DND-41 (cell line): ENCODE measurements at regions not wholly inside any gene's neighbourhood (a gene's known extent, or its start where the extent isn't known, plus 50 kb on each side); places are given as distances from the start of the nearest gene placed in this dataset.

Experiments
- ATAC-seq: fragments of 200-7000 bp; cut with Tn5 transposase; 3 replicates; pipeline ENCODE4 v1.9.1; 2021; ENCODE audit warnings: low read depth; ENCODE audit not compliant: insufficient read depth
- DNase-seq: peaks from one replicate; pipeline ENCODE4 v3.0.0-alpha.2; 2020
- H2AFZ ChIP-seq: 2 replicates; pipeline ENCODE4 v1.6.0; 2012; ENCODE audit warnings: low read depth, low read length
- H3K27ac ChIP-seq: 2 replicates; pipeline ENCODE4 v1.5.1; 2012; ENCODE audit warnings: low read length, inconsistent platforms
- H3K27me3 ChIP-seq: fragments of 200-600 bp; sonication (generic); 2 replicates; pipeline ENCODE4 v1.6.0; 2012; ENCODE audit warnings: low read length, mild to moderate bottlenecking, inconsistent platforms; ENCODE audit not compliant: insufficient read depth, poor library complexity
- H3K36me3 ChIP-seq: 2 replicates; pipeline ENCODE4 v1.5.1; 2012; ENCODE audit warnings: low read length, inconsistent platforms; ENCODE audit not compliant: insufficient read depth
- H3K4me1 ChIP-seq: 2 replicates; pipeline ENCODE4 v1.5.1; 2012; ENCODE audit warnings: mild to moderate bottlenecking, low read length; ENCODE audit not compliant: insufficient read depth
- H3K4me2 ChIP-seq: 2 replicates; pipeline ENCODE4 v1.6.0; 2012; ENCODE audit warnings: mild to moderate bottlenecking, moderate library complexity, low read length, inconsistent platforms; ENCODE audit not compliant: insufficient read depth
- H3K4me3 ChIP-seq, 2 experiments: fragments of 200-600 bp in 1 of 2; shearing (Covaris generic) in 1 of 2; 2 replicates each; pipeline ENCODE4 v1.5.1; 2012 to 2016; ENCODE audit warnings: inconsistent platforms in 2 of 2, low read length in 2 of 2, mild to moderate bottlenecking in 2 of 2, low read depth in 1 of 2, moderate library complexity in 1 of 2
- H3K79me2 ChIP-seq: 2 replicates; pipeline ENCODE4 v1.6.0; 2012; ENCODE audit warnings: low read length, inconsistent platforms; ENCODE audit not compliant: insufficient read depth
- H3K9ac ChIP-seq: 2 replicates; pipeline ENCODE4 v1.6.0; 2012; ENCODE audit warnings: low read depth, mild to moderate bottlenecking, inconsistent platforms, low read length, moderate library complexity
- H3K9me3 ChIP-seq: 2 replicates; pipeline ENCODE4 v1.5.1; 2012; ENCODE audit warnings: low read length, moderate library complexity, mild to moderate bottlenecking, inconsistent platforms; ENCODE audit not compliant: insufficient read depth, severe bottlenecking
- H4K20me1 ChIP-seq: 2 replicates; pipeline ENCODE4 v1.6.0; 2012; ENCODE audit warnings: low read length; ENCODE audit not compliant: insufficient read depth
- CTCF ChIP-seq: IDR thresholded peaks from 2 replicates; pipeline ENCODE4 v1.5.1; 2012; ENCODE audit warnings: borderline replicate concordance, low read length, moderate library complexity, mild to moderate bottlenecking; ENCODE audit not compliant: poor library complexity, severe bottlenecking; ENCODE audit errors: extremely low read depth
- EZH2 ChIP-seq: IDR thresholded peaks from 3 replicates; pipeline ENCODE4 v1.6.1; 2012; ENCODE audit warnings: borderline replicate concordance, low read depth, mild to moderate bottlenecking, moderate library complexity, low read length, inconsistent platforms; ENCODE audit not compliant: severe bottlenecking

- no peaks in the 10 kb centered on the region for H3K27me3 ChIP-seq
- no peaks in the 10 kb centered on the region for H3K36me3 ChIP-seq
- H3K9ac ChIP-seq, result no peak overlapping the region
- no peak overlapping the region for H3K4me2 ChIP-seq
- H3K27ac ChIP-seq, result no peak overlapping the region
- ATAC-seq (no peak), DNase-seq (no peak)
- H3K4me1 ChIP-seq, result peaks cover 5% of the 10 kb centered on the region; the same call in 1 of the 2 replicates
- H3K79me2 ChIP-seq, result no peaks in the 10 kb centered on the region
- TF ChIP-seq EZH2 (no peak), CTCF (no peak)
- no peaks in the 10 kb centered on the region for H3K9me3 ChIP-seq
- no peak overlapping the region for H2AFZ ChIP-seq
- H3K4me3 ChIP-seq, result no peak overlapping the region
- H4K20me1 ChIP-seq, result no peaks in the 10 kb centered on the region
Observed at GRCh38 chr22:22425356-22425755, 83.2 kb downstream of the ZNF280B start.

- H3K9ac ChIP-seq, result no peak overlapping the region
- no peaks in the 10 kb centered on the region for H3K27me3 ChIP-seq
Observed at GRCh38 chr22:22425783-22426624, 82.5 kb downstream of the ZNF280B start.

GRCh38 chr22:22427542-22428065, 80.9 kb downstream of the ZNF280B start:
- H3K27ac ChIP-seq, result no peak overlapping the region
- H3K36me3 ChIP-seq, result no peaks in the 10 kb centered on the region
- H3K9me3 ChIP-seq, result no peaks in the 10 kb centered on the region
- H3K4me3 ChIP-seq, result no peak overlapping the region
- peaks cover 5% of the 10 kb centered on the region; the same call in 1 of the 2 replicates for H3K4me1 ChIP-seq
- TF ChIP-seq EZH2, result no peak
- TF ChIP-seq CTCF, result no peak
- ATAC-seq (no peak), DNase-seq (no peak)
- no peak overlapping the region for H2AFZ ChIP-seq
- H3K9ac ChIP-seq, result no peak overlapping the region
- H3K27me3 ChIP-seq, result no peaks in the 10 kb centered on the region
- H3K4me2 ChIP-seq, result no peak overlapping the region
- no peaks in the 10 kb centered on the region for H3K79me2 ChIP-seq
- H4K20me1 ChIP-seq, result no peaks in the 10 kb centered on the region

More at GRCh38 chr22:22425783-22426624, 82.5 kb downstream of the ZNF280B start:
- Histone ChIP-seq H2AFZ (no peak overlapping the region), H3K27ac (no peak overlapping the region), H3K4me3 (no peak overlapping the region), H3K4me2 (no peak overlapping the region), H4K20me1 (no peaks in the 10 kb centered on the region), H3K36me3 (no peaks in the 10 kb centered on the region), H3K9me3 (no peaks in the 10 kb centered on the region), H3K79me2 (no peaks in the 10 kb centered on the region), H3K4me1 (peaks cover 5% of the 10 kb centered on the region; the same call in 1 of the 2 replicates)
- DNase-seq (no peak), ATAC-seq (no peak)
- TF ChIP-seq CTCF (no peak), EZH2 (no peak)
